Osteocyte (in vitro differentiated cells): ENCODE measurements at regions not wholly inside any gene's neighbourhood (a gene's known extent, or its start where the extent isn't known, plus 50 kb on each side); places are given as distances from the start of the nearest gene placed in this dataset.

Source experiments
- DNase-seq: peaks from one replicate; pipeline ENCODE4 v3.0.0; 2021; ENCODE audit warnings: mixed read lengths; ENCODE audit not compliant: unreplicated experiment; ENCODE audit errors: extremely low spot score
- H3K27ac Mint-ChIP-seq: one replicate; pipeline ENCODE4 v1.8.0; 2021; ENCODE audit warnings: mild to moderate bottlenecking, mixed read lengths; ENCODE audit not compliant: unreplicated experiment
- H3K27me3 Mint-ChIP-seq: one replicate; pipeline ENCODE4 v1.8.0; 2021; ENCODE audit warnings: mixed read lengths; ENCODE audit not compliant: unreplicated experiment
- H3K36me3 Mint-ChIP-seq: one replicate; pipeline ENCODE4 v1.8.0; 2021; ENCODE audit warnings: mixed read lengths; ENCODE audit not compliant: unreplicated experiment
- H3K4me1 Mint-ChIP-seq: one replicate; pipeline ENCODE4 v1.8.0; 2021; ENCODE audit warnings: mixed read lengths; ENCODE audit not compliant: unreplicated experiment
- H3K4me3 Mint-ChIP-seq: one replicate; pipeline ENCODE4 v1.8.0; 2021; ENCODE audit warnings: mild to moderate bottlenecking, moderate library complexity, mixed read lengths; ENCODE audit not compliant: unreplicated experiment
- H3K9me3 Mint-ChIP-seq: one replicate; pipeline ENCODE4 v1.8.0; 2021; ENCODE audit warnings: mixed read lengths; ENCODE audit not compliant: unreplicated experiment
- CTCF ChIP-seq: fragments of 200-600 bp; sonication (generic); IDR thresholded peaks from 2 replicates; pipeline ENCODE4 v1.5.0; 2021; ENCODE audit warnings: antibody characterized with exemption, mild to moderate bottlenecking, moderate library complexity

GRCh38 chr13:84126671-84127171, 244.4 kb upstream of the SLITRK1 start:
- TF ChIP-seq CTCF, result no peak
- no peak overlapping the region for H3K27ac Mint-ChIP-seq

GRCh38 chr13:84121456-84121855, 239.2 kb upstream of the SLITRK1 start:
- no peak overlapping the region for H3K4me3 Mint-ChIP-seq
- DNase-seq, result no peak
- H3K27ac Mint-ChIP-seq, result peak overlapping the region; percentile 39
- H3K4me1 Mint-ChIP-seq, result peaks cover 17% of the 10 kb centered on the region
- H3K9me3 Mint-ChIP-seq, result peaks cover 8% of the 10 kb centered on the region
- H3K27me3 Mint-ChIP-seq, result no peaks in the 10 kb centered on the region
- TF ChIP-seq CTCF, result no peak
- no peaks in the 10 kb centered on the region for H3K36me3 Mint-ChIP-seq

More at GRCh38 chr13:84126671-84127171, 244.4 kb upstream of the SLITRK1 start:
- Mint-ChIP-seq H3K4me1 (peaks cover 1% of the 10 kb centered on the region), H3K27me3 (no peaks in the 10 kb centered on the region), H3K9me3 (no peaks in the 10 kb centered on the region), H3K36me3 (no peaks in the 10 kb centered on the region), H3K4me3 (no peak overlapping the region)
- no peak for DNase-seq

GRCh38 chr13:84118839-84119409, 236.7 kb upstream of the SLITRK1 start:
- H3K27me3 Mint-ChIP-seq, result no peaks in the 10 kb centered on the region
- TF ChIP-seq CTCF, result no peak
- H3K27ac Mint-ChIP-seq, result no peak overlapping the region
- peaks cover 17% of the 10 kb centered on the region for H3K4me1 Mint-ChIP-seq
- H3K36me3 Mint-ChIP-seq, result no peaks in the 10 kb centered on the region
- H3K4me3 Mint-ChIP-seq, result no peak overlapping the region
- DNase-seq, result no peak
- H3K9me3 Mint-ChIP-seq, result peaks cover 8% of the 10 kb centered on the region

- Mint-ChIP-seq H3K4me3 (no peak overlapping the region), H3K27me3 (no peaks in the 10 kb centered on the region), H3K4me1 (no peaks in the 10 kb centered on the region), H3K9me3 (no peaks in the 10 kb centered on the region), H3K27ac (no peak overlapping the region), H3K36me3 (no peaks in the 10 kb centered on the region)
- TF ChIP-seq CTCF, result no peak
- no peak for DNase-seq
Observed at GRCh38 chr13:84098273-84098672, 216.0 kb upstream of the SLITRK1 start.

- H3K4me1 Mint-ChIP-seq, result no peaks in the 10 kb centered on the region
- H3K27me3 Mint-ChIP-seq, result no peaks in the 10 kb centered on the region
- no peak overlapping the region for H3K27ac Mint-ChIP-seq
- DNase-seq, result no peak
- H3K4me3 Mint-ChIP-seq, result no peak overlapping the region
- TF ChIP-seq CTCF, result no peak
- no peaks in the 10 kb centered on the region for H3K36me3 Mint-ChIP-seq
- H3K9me3 Mint-ChIP-seq, result no peaks in the 10 kb centered on the region
Observed at GRCh38 chr13:84097148-84097547, 214.9 kb upstream of the SLITRK1 start.
